H1 (cell line): ENCODE measurements at regions not wholly inside any gene's neighbourhood (a gene's known extent, or its start where the extent isn't known, plus 50 kb on each side); places are given as distances from the start of the nearest gene placed in this dataset.

Experiments
- CTCF ChIA-PET: fragments of 300-600 bp; sonication (Branson Sonifier 250); formaldehyde crosslinking; loops from one replicate; lab custom pipeline; 2021; ENCODE audit not compliant: partially characterized antibody; lab: Charles Lee
- POLR2A ChIA-PET: fragments of 300-600 bp; sonication (Branson Sonifier 250); formaldehyde crosslinking; loops from one replicate; lab custom pipeline; 2021; ENCODE audit warnings: inconsistent platforms; ENCODE audit not compliant: partially characterized antibody; lab: Charles Lee
- DNase-seq, 2 experiments: peaks; one replicate each; pipeline versions ENCODE4 v3.0.0 to v3.0.0-alpha.2; 2010 to 2022; ENCODE audit warnings: low spot score in 2 of 2, low read depth in 1 of 2, mixed read lengths in 1 of 2
- FAIRE-seq: peaks from 2 replicates; lab custom pipeline; 2011; peaks lifted over from hg19 to GRCh38; lab: Jason Lieb, UNC
- H2AFZ ChIP-seq: 2 replicates; pipeline ENCODE4 v1.8.1; 2012; ENCODE audit warnings: low read length, inconsistent platforms
- H2AK5ac ChIP-seq: 2 replicates; pipeline ENCODE4 v1.6.1; 2013; ENCODE audit warnings: low read depth, low read length
- H2BK120ac ChIP-seq: replicated peaks from 2 replicates; pipeline ENCODE3; 2013; ENCODE audit warnings: low read depth, low read length, inconsistent platforms
- H2BK12ac ChIP-seq: 2 replicates; pipeline ENCODE4 v1.6.1; 2013; ENCODE audit warnings: low read depth, low read length
- H2BK15ac ChIP-seq: 2 replicates; pipeline ENCODE4 v1.6.1; 2013; ENCODE audit warnings: low read length
- H2BK20ac ChIP-seq: 2 replicates; pipeline ENCODE4 v1.6.1; 2013; ENCODE audit warnings: low read length
- H2BK5ac ChIP-seq: 2 replicates; pipeline ENCODE4 v1.6.1; 2013; ENCODE audit warnings: low read depth, low read length
- H3K14ac ChIP-seq: 2 replicates; pipeline ENCODE4 v1.6.1; 2013; ENCODE audit warnings: inconsistent platforms; ENCODE audit not compliant: insufficient read length
- H3K18ac ChIP-seq: 2 replicates; pipeline ENCODE4 v1.6.1; 2013; ENCODE audit warnings: low read length; ENCODE audit errors: extremely low read depth
- H3K23ac ChIP-seq: 2 replicates; pipeline ENCODE4 v1.6.1; 2013; ENCODE audit warnings: inconsistent platforms; ENCODE audit not compliant: insufficient read length
- H3K23me2 ChIP-seq: 2 replicates; pipeline ENCODE4 v1.6.1; 2013; ENCODE audit warnings: low read depth, low read length
- H3K27ac ChIP-seq: 2 replicates; pipeline ENCODE4 v1.6.1; 2011; ENCODE audit warnings: low read depth, low read length, inconsistent platforms
- H3K27me3 ChIP-seq, 4 experiments: replicated peaks in 1 of 4; 1 replicate in 1 of 4; 2 replicates in 3 of 4; pipeline versions ENCODE4 v1.6.1 to v1.8.1; 2011 to 2013; ENCODE audit warnings: low read length in 3 of 4, mild to moderate bottlenecking in 3 of 4, inconsistent platforms in 2 of 4, mixed read lengths in 2 of 4, moderate library complexity in 1 of 4; ENCODE audit not compliant: control insufficient read depth in 3 of 4, insufficient read depth in 3 of 4; ENCODE audit errors: extremely low read depth in 1 of 4
- H3K36me3 ChIP-seq, 4 experiments: 2 replicates each; pipeline versions ENCODE4 v1.6.1 to v1.8.1; 2011 to 2013; ENCODE audit warnings: mild to moderate bottlenecking in 4 of 4, low read length in 3 of 4, moderate library complexity in 2 of 4, control low read depth in 1 of 4, inconsistent platforms in 1 of 4; ENCODE audit not compliant: insufficient read depth in 4 of 4, control insufficient read depth in 2 of 4
- H3K4ac ChIP-seq: replicated peaks from 2 replicates; pipeline ENCODE3; 2013; ENCODE audit warnings: low read length, low read depth, mixed read lengths, inconsistent platforms; ENCODE audit not compliant: insufficient read length
- H3K4me1 ChIP-seq, 4 experiments: replicated peaks in 1 of 4; 1 replicate in 1 of 4; 2 replicates in 3 of 4; pipeline versions ENCODE4 v1.6.1 to v1.8.1; 2011 to 2013; ENCODE audit warnings: low read length in 3 of 4, inconsistent platforms in 2 of 4, mixed read lengths in 1 of 4; ENCODE audit not compliant: insufficient read depth in 4 of 4, control insufficient read depth in 3 of 4
- H3K4me2 ChIP-seq, 2 experiments: 2 replicates each; pipeline versions ENCODE4 v1.6.1 to v1.8.1; 2011 to 2013; ENCODE audit warnings: low read depth in 2 of 2, low read length in 2 of 2, control low read depth in 1 of 2, inconsistent platforms in 1 of 2, mild to moderate bottlenecking in 1 of 2; ENCODE audit not compliant: insufficient read depth in 1 of 2
- H3K4me3 ChIP-seq, 4 experiments: fragments of 200-600, 300-600 bp in 1 of 4; sonication (generic), shearing (Covaris generic), sonication (Bioruptor Twin) in 1 of 4; 2 replicates each; pipeline versions ENCODE4 v1.5.1 to v1.8.1; 2011 to 2016; ENCODE audit warnings: low read length in 4 of 4, low read depth in 3 of 4, control low read depth in 2 of 4, inconsistent platforms in 2 of 4, mild to moderate bottlenecking in 2 of 4, mixed read lengths in 1 of 4, moderate library complexity in 1 of 4; ENCODE audit not compliant: insufficient read depth in 2 of 4; ENCODE audit errors: extremely low read depth in 1 of 4
- H3K56ac ChIP-seq: replicated peaks from 2 replicates; pipeline ENCODE3; 2013; ENCODE audit warnings: low read depth, mild to moderate bottlenecking, mixed read lengths, low read length, inconsistent platforms; ENCODE audit not compliant: insufficient read length
- H3K79me1 ChIP-seq: 2 replicates; pipeline ENCODE4 v1.6.1; 2013; ENCODE audit warnings: low read depth, low read length, control low read depth
- H3K79me2 ChIP-seq, 2 experiments: 2 replicates each; pipeline versions ENCODE4 v1.6.1 to v1.8.1; 2012 to 2013; ENCODE audit warnings: low read length in 2 of 2, mild to moderate bottlenecking in 2 of 2, inconsistent platforms in 1 of 2; ENCODE audit not compliant: insufficient read depth in 2 of 2, control insufficient read depth in 1 of 2
- H3K9ac ChIP-seq, 4 experiments: replicated peaks in 1 of 4; 1 replicate in 1 of 4; 2 replicates in 3 of 4; pipeline versions ENCODE4 v1.6.1 to v1.8.1; 2011 to 2013; ENCODE audit warnings: low read depth in 3 of 4, low read length in 3 of 4, control low read depth in 2 of 4, mild to moderate bottlenecking in 2 of 4, moderate library complexity in 2 of 4, inconsistent platforms in 1 of 4; ENCODE audit errors: extremely low read depth in 1 of 4
- H3K9me3 ChIP-seq, 2 experiments: 2 replicates each; pipeline versions ENCODE4 v1.6.1 to v1.8.1; 2012 to 2013; ENCODE audit warnings: mild to moderate bottlenecking in 2 of 2, moderate library complexity in 2 of 2, control low read depth in 1 of 2, inconsistent platforms in 1 of 2, low read depth in 1 of 2, low read length in 1 of 2, mixed read lengths in 1 of 2; ENCODE audit not compliant: insufficient read depth in 2 of 2
- H4K20me1 ChIP-seq, 2 experiments: replicated peaks in 1 of 2; 2 replicates each; pipeline versions ENCODE3 to v1.8.1; 2011 to 2013; ENCODE audit warnings: inconsistent platforms in 2 of 2, low read length in 2 of 2, mild to moderate bottlenecking in 1 of 2; ENCODE audit not compliant: insufficient read depth in 2 of 2, control insufficient read depth in 1 of 2
- H4K5ac ChIP-seq: 2 replicates; pipeline ENCODE4 v1.6.1; 2013; ENCODE audit warnings: low read length, low read depth, mixed read lengths, inconsistent platforms; ENCODE audit not compliant: insufficient read length
- H4K8ac ChIP-seq: 2 replicates; pipeline ENCODE4 v1.8.0; 2013; ENCODE audit warnings: mild to moderate bottlenecking, moderate library complexity, low read length, inconsistent platforms; ENCODE audit not compliant: insufficient read depth; ENCODE audit errors: extremely low read depth
- H4K91ac ChIP-seq: replicated peaks from 2 replicates; pipeline ENCODE3; 2013; ENCODE audit warnings: low read length, mixed read lengths, inconsistent platforms; ENCODE audit not compliant: insufficient read length
- BCL11A ChIP-seq, 2 experiments: IDR thresholded peaks; one replicate each; pipeline ENCODE4 v1.6.1; 2011; ENCODE audit warnings: low read depth in 2 of 2, low read length in 2 of 2, mild to moderate bottlenecking in 2 of 2
- KDM1A ChIP-seq: fragments of 200-600, 300-600 bp; sonication (generic); IDR thresholded peaks from 2 replicates; pipeline ENCODE4 v1.7.1; 2016; ENCODE audit warnings: mild to moderate bottlenecking, low read length, borderline replicate concordance
- MAFK ChIP-seq: IDR thresholded peaks from 2 replicates; pipeline ENCODE4 v1.6.1; 2012; ENCODE audit warnings: low read depth, mild to moderate bottlenecking, improper control_type of control experiment, low read length
- POLR2A ChIP-seq, 2 experiments: IDR thresholded peaks; 1 replicate in 1 of 2; 2 replicates in 1 of 2; pipeline ENCODE4 v1.6.1; 2011; ENCODE audit warnings: low read depth in 2 of 2, low read length in 2 of 2, mild to moderate bottlenecking in 2 of 2; ENCODE audit errors: control extremely low read depth in 1 of 2
- POU5F1 ChIP-seq: IDR thresholded peaks from 2 replicates; pipeline ENCODE4 v1.6.1; 2011; ENCODE audit warnings: low read depth, mild to moderate bottlenecking, low read length, moderate library complexity
- SP4 ChIP-seq: IDR thresholded peaks from 2 replicates; pipeline ENCODE4 v1.6.1; 2012; ENCODE audit warnings: low read length, inconsistent platforms
- SRF ChIP-seq: IDR thresholded peaks from 2 replicates; pipeline ENCODE4 v1.6.1; 2011; ENCODE audit warnings: mild to moderate bottlenecking, low read depth, low read length, moderate library complexity
- TCF12 ChIP-seq: IDR thresholded peaks from 2 replicates; pipeline ENCODE4 v1.6.1; 2011; ENCODE audit warnings: low read depth, mild to moderate bottlenecking, low read length
- WGBS, 2 experiments: shearing (Covaris generic) in 1 of 2; methylation state at CpG; one replicate each; pipeline versions ENCODE4 v1.1.6 to v1.1.7; 2013 to 2015; ENCODE audit warnings: low lambda C conversion rate in 2 of 2, mixed read lengths in 2 of 2, inconsistent platforms in 1 of 2, low coverage in 1 of 2, missing lambda C conversion rate in 1 of 2; ENCODE audit not compliant: insufficient replicate concordance in 2 of 2, insufficient coverage in 1 of 2, insufficient read length in 1 of 2; ENCODE audit errors: extremely low coverage in 1 of 2, missing lambda C conversion rate in 1 of 2; 5-methylcytosine and 5-hydroxymethylcytosine counted together
- TF ChIP-seq, protein P1 (sequence below): IDR thresholded peaks from 2 replicates; pipeline ENCODE4 v1.6.1; 2012; ENCODE audit warnings: low read length, inconsistent platforms
- TF ChIP-seq, protein P2 (sequence below): IDR thresholded peaks from 2 replicates; pipeline ENCODE4 v1.6.1; 2012; ENCODE audit warnings: inconsistent platforms
- TF ChIP-seq, protein P3 (sequence below): IDR thresholded peaks from 2 replicates; pipeline ENCODE4 v1.6.1; 2011; ENCODE audit warnings: low read length, improper control_type of control experiment

DNA sequence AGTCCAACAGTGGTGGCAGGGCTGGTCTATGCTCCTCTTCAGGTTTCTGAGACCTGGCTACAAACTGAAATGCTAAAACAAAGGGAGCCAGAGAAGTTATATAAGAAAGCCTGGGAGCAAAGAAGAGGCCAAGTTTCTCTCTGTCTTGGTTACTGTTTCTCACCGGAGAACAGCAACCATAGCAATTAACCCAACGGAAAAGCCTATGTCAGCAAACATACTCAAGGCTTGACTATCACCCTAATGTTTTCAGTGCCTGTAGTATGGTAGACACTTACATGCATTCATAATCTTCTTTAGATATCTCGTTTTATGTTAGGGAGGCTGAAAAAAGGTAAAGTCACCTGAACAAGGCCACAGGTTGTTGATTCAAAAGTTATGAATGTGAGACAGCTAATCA, 86.3 kb upstream of the CLSTN2 start:
- Histone ChIP-seq H3K14ac (no peak overlapping the region), H2BK20ac (no peak overlapping the region), H2BK12ac (no peak overlapping the region), H2BK15ac (no peak overlapping the region), H3K4me1 (0 out of 7 replicates have a peak, but pooled peaks cover 0 to 2% (median 0%) of the 10 kb centered on the region in 4 experiments), H3K79me2 (no peaks in the 10 kb centered on the region), H3K9me3 (0 out of 4 replicates have a peak, but pooled peaks cover 0 to 3% of the 10 kb centered on the region in 2 experiments), H3K27me3 (no peaks in the 10 kb centered on the region), H2AK5ac (no peak overlapping the region), H3K4ac (no peak overlapping the region), H3K18ac (no peak overlapping the region), H3K23ac (no peak overlapping the region), H3K79me1 (no peaks in the 10 kb centered on the region), H3K27ac (no peak overlapping the region), H4K5ac (no peak overlapping the region), H2BK120ac (no peak overlapping the region), H3K4me3 (no peak overlapping the region), H3K9ac (no peak overlapping the region), H4K91ac (no peak overlapping the region), H3K56ac (no peak overlapping the region), H4K8ac (no peak overlapping the region), H2BK5ac (no peak overlapping the region), H3K36me3 (no peaks in the 10 kb centered on the region), H3K23me2 (no peaks in the 10 kb centered on the region), H2AFZ (no peak overlapping the region), H4K20me1 (no peaks in the 10 kb centered on the region), H3K4me2 (no peak overlapping the region)
- WGBS, 2 experiments: 72% methylated on average over 3 of the region's 3 CpGs; no CpG with 5 or more reads in 1 of the 2 experiments
- TF ChIP-seq POU5F1 (no peak), MAFK (no peak), SRF (no peak), KDM1A (no peak), TCF12 (no peak), SP4 (no peak), POLR2A (IDR thresholded peaks at IDR 0.05; ENCODE audit: control extremely low read depth in 1 of 2, low read depth in 2 of 2, low read length in 2 of 2) (no peak), BCL11A (IDR thresholded peaks at IDR 0.05; ENCODE audit: low read depth in 2 of 2, low read length in 2 of 2) (no peak)
- TF ChIP-seq, protein P1, sequence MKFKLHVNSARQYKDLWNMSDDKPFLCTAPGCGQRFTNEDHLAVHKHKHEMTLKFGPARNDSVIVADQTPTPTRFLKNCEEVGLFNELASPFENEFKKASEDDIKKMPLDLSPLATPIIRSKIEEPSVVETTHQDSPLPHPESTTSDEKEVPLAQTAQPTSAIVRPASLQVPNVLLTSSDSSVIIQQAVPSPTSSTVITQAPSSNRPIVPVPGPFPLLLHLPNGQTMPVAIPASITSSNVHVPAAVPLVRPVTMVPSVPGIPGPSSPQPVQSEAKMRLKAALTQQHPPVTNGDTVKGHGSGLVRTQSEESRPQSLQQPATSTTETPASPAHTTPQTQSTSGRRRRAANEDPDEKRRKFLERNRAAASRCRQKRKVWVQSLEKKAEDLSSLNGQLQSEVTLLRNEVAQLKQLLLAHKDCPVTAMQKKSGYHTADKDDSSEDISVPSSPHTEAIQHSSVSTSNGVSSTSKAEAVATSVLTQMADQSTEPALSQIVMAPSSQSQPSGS: no peak
- TF ChIP-seq, protein P2, sequence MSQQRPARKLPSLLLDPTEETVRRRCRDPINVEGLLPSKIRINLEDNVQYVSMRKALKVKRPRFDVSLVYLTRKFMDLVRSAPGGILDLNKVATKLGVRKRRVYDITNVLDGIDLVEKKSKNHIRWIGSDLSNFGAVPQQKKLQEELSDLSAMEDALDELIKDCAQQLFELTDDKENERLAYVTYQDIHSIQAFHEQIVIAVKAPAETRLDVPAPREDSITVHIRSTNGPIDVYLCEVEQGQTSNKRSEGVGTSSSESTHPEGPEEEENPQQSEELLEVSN: no peak
- TF ChIP-seq, protein P3, sequence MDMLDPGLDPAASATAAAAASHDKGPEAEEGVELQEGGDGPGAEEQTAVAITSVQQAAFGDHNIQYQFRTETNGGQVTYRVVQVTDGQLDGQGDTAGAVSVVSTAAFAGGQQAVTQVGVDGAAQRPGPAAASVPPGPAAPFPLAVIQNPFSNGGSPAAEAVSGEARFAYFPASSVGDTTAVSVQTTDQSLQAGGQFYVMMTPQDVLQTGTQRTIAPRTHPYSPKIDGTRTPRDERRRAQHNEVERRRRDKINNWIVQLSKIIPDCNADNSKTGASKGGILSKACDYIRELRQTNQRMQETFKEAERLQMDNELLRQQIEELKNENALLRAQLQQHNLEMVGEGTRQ: no peak
- no peak for DNase-seq
- ChIA-PET POLR2A (no interaction called here), CTCF (no interaction called here)
- FAIRE-seq: no peak
